HG03045 (cell line): ENCODE measurements at regions not wholly inside any gene's neighbourhood (a gene's known extent, or its start where the extent isn't known, plus 50 kb on each side); places are given as distances from the start of the nearest gene placed in this dataset.
"Not testable (repeated sequence)": the region's sequence is repeated elsewhere in the genome, so short reads cannot be mapped to it uniquely, and the experiment has no call there.

Source experiments
- ATAC-seq: cut with Tn5 transposase; IDR thresholded peaks from one replicate; pipeline ENCODE4 v1.9.1; 2021; ENCODE audit warnings: mild to moderate bottlenecking, moderate library complexity; ENCODE audit not compliant: unreplicated experiment

DNA sequence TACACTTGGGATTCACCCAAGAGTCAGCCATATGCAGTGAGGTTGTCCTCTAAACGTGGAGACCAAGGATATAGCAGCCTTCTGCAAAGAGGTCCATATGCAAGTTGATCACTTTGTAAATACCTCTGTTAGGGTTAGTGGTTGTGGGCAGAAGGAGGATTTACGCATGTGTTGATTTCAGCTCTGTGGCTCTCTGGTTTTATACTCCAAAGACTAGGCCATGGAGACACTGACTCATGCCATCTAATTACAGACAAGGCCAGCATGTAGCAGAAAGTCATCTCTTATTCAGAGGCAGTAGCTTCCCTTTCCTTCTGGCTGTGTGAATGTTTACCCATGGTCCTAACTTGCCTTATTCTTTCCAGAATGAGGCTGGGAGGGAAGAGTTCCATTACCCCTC lies 140.9 kb upstream of the GOLGA6L4 start:
- ATAC-seq: not testable (repeated sequence)

GRCh38 chr15:84097053-84097452 lies 138.5 kb upstream of the GOLGA6L4 start:
- ATAC-seq: not testable (repeated sequence)

DNA sequence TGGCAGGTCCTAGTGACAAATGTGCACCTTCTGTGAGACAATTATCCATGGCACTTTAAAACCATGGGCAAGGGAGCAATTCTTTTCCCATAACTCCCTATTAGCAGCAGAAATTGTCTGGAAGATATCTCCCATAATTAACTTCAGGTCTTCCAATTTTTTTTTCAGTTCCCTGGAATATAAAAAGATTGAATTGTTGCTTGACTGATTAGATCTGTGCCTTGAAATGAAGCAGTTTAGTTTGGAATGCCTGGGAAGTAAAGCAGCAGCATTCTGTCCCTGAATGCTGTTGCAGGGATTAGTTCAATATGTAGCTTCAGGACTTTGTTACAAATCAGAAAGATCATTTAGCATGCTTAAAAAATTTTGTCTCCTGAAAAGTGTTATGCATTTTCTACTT lies 137.0 kb upstream of the GOLGA6L4 start:
- no peak for ATAC-seq

- no peak for ATAC-seq
These were observed 136.4 kb upstream of the GOLGA6L4 start for GRCh38 chr15:84099181-84099580.

DNA sequence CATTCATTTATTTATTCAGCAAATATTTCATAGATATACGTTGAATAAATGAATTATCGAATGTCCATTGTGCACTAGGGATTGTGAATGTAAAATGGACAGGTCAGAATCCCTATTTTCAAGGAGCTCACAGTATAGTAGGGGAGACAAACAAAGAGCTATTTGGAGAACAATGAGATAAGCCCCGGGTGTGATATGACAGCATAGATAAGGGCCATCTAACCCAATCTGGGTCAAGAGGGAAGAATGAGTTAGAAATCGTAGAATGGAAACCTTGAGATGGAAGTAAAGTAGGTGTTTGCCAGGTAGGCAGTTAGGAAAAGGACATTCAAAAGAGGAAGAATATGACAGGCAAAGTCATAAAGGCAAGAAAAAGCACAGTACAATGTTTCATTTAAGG lies 132.2 kb upstream of the GOLGA6L4 start:
- no peak for ATAC-seq

- ATAC-seq: no peak
These were observed 130.7 kb upstream of the GOLGA6L4 start for GRCh38 chr15:84104853-84105252.

DNA sequence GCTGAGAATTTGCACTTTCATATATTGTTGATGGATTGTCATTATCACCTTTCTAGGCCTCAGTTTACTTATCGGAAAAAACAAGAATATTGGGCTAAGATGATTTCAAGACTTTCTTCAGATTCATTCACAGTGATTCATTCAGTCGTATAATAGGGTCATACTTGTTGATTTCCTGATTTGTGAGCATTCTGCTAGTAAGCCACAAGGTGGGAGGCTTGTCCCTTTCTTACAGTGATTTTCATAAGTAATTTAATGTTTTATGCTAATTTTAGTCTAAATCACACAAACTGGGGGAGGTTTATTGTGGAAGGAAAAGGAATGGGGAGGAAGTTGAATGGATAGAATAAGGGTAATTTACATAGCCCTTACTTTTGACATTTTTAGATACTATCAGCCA lies 126.8 kb upstream of the GOLGA6L4 start:
- ATAC-seq: no peak

DNA sequence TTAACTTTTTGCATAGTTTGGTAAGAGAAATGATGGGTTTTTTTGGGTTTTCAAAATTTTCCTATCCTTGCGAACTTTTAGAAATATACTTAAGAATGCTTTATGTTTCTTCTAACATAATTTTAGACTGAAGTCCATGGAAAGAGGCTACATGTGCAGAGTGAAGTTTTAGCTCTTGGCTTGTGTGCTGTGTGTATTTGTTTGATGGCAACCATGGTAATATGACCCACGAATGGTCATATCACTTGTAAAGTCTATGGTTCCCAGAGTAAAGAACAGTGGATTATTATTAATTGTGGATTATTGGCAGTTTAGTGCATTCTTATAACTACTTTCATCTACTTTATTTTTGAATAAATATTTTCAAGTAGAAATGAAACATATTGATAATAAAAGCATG lies 124.0 kb upstream of the GOLGA6L4 start:
- ATAC-seq: no peak

DNA sequence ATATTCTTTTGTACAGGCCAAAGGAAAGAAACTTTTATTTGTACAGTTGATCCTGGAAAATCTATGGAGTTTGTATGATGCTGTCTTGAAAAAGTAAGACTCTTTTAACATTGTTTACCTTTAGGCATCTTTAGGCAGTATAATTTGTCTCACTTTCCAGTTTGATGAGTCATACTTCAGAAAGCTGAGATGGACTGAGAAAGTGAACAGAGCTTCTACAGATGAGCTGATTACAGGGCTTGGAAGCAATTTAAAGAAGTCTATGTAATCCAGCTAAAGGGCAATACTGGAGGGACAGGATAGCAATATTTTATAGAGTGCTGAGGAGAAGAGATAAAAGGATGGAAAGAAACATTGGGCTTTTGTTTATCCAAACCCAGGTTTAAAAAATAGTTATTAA lies 123.5 kb upstream of the GOLGA6L4 start:
- ATAC-seq: no peak

DNA sequence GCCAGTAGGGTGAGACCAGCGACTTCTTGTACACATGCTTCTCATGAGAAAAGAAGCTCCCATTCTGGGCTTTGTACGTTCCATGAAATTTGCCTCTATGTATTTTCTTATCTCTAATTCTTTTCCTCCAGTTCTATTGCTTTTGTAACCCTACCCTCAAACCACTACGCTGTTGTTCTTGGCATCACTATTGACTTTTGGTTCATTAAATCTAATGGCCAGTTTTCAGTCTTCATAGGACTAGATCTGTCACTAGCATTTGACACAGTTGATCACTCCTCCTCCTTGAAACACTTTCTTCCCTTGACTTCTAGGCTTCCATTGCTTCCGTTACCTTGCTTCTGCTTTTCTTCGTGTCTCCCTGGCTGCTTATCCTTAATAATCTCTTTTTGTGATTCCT lies 121.7 kb upstream of the GOLGA6L4 start:
- ATAC-seq: no peak

- not testable (repeated sequence) for ATAC-seq
These were observed 120.9 kb upstream of the GOLGA6L4 start for GRCh38 chr15:84114680-84115079.

DNA sequence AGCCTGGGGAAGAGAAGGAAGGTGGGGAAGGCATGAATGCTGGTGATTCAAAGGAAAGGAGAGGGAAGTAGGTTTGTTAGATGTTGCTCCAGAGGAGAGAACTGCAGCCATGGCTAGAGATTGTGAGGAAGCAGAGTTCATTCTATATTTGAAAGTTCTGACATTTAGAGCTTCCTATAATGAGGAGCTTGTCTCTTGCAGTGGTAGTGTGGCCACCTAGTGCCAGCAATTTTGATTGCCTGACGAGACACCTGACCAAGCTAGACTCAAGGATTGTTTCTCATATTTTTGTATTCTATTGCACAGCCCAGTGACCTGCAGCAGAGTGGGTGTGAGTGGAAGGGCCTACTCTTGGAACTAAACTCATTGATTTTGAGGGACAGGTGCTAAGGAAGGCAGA lies 116.2 kb upstream of the GOLGA6L4 start:
- ATAC-seq: not testable (repeated sequence)

- not testable (repeated sequence) for ATAC-seq
These were observed 114.7 kb upstream of the GOLGA6L4 start for GRCh38 chr15:84120903-84121302.

DNA sequence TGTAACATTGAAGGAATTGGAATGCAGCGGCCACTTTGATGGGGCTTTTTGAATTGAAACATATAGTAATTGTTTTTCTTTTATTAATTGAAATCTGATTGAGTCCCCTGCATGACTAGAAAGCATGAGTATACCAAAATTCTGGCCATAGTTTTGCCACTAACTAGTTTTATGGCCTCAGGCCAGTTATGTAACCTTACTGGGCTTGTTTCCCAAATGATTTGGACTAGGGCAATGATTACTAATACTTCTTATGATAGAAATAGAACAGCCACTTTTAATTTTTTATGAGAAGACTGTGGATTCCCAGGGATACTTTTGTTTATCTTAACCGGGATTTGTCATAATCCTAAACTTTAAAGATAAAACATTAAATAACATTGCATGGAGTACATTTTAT lies 106.9 kb upstream of the GOLGA6L4 start:
- ATAC-seq: not testable (repeated sequence)

DNA sequence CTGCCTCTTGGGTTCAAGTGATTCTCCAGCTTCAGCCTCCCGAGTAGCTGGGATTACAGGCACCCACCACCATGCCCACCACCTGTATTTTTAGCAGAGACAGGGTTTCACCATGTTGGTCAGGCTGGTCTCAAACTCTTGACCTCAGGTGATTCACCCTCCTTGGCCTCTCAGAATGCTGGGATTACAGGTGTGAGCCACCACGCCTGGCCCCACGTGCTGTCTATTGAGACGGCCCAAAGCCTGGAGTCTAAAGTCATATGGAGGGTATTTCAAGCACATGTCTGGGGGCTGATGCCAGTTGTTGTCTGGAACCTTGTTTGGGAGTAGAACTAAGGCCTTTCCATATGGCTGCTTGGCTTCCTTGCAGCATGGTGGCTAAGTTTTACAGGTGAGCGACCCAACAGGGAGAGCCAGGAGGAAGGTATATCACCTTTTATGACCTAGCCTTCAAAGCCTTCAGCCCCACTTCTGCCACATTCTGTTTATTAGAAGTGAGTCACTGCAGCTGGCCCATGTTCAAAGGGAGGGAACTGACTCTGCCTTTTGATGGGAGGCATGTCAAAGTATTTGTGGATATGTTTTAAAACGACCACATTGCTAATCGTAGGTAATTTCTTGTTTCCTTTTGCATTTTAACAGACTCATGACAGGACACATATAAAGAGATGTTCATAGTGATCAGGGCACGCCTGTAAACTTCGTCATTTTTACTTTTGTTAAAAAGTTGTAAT lies 105.3 kb upstream of the GOLGA6L4 start:
- not testable (repeated sequence) for ATAC-seq

- ATAC-seq: not testable (repeated sequence)
These were observed 99.6 kb upstream of the GOLGA6L4 start for GRCh38 chr15:84135931-84136456.

- peak; percentile 97 for ATAC-seq
These were observed 92.7 kb upstream of the GOLGA6L4 start for GRCh38 chr15:84142888-84143337.

- ATAC-seq: no peak
These were observed 91.7 kb upstream of the GOLGA6L4 start for GRCh38 chr15:84143753-84144314.

- ATAC-seq: not testable (repeated sequence)
These were observed 90.6 kb upstream of the GOLGA6L4 start for GRCh38 chr15:84144946-84145345.

GRCh38 chr15:84146299-84146698 lies 89.3 kb upstream of the GOLGA6L4 start:
- ATAC-seq: not testable (repeated sequence)

DNA sequence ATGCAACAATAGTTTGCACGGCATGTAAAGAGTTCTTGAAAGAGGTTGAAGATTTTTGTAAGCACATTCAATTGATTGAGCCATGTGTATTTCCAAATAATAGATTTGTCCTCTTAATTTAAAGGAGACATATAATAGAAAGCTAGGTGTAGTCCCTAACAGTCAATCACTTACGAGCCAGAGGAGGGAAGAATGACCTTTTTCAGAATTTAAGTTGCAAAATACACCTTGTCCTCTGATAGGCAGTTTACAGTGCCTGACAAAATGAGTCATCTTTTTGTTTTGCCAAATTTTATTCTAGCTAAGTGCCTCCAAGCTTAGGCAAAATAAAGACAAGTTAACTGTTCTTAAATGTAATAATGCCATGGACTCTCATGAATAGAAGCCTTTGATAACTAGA lies 88.3 kb upstream of the GOLGA6L4 start:
- not testable (repeated sequence) for ATAC-seq

GRCh38 chr15:84151205-84151931 lies 84.2 kb upstream of the GOLGA6L4 start:
- no peak for ATAC-seq
